ENCODE measurements at regions not wholly inside any gene's neighbourhood (a gene's known extent, or its start where the extent isn't known, plus 50 kb on each side); places are given as distances from the start of the nearest gene placed in this dataset.
"Not testable (repeated sequence)": the region's sequence is repeated elsewhere in the genome, so short reads cannot be mapped to it uniquely, and the experiment has no call there.

DNA sequence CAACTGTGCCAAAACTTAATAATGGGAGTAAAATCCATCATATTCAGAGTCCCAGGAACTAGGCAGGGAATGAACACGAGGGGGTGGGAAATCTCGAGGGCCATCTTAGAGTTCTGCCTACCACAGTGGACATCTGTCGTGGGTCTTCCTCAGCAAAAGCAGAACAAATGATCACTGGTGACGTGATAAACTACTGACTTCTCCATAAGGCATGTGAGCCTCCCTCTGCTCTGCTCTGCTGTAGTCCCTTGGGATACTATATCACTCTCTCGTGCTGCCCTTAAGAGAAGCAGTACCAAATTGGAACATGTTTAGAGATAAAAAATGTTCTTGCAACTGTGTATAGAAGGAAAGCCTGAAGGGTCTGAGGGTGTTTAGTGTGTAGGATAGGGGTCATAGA is 180.5 kb downstream of the SPDYE17 start:
- H3K4me1 Mint-ChIP-seq; ATAC-seq; H3K27ac Mint-ChIP-seq; H3K9me3 Mint-ChIP-seq (ENCODE audit: low read depth); H3K36me3 Mint-ChIP-seq; DNase-seq; CTCF ChIA-PET; H3K27me3 Mint-ChIP-seq; H3K4me3 Mint-ChIP-seq: not testable (repeated sequence)

DNA sequence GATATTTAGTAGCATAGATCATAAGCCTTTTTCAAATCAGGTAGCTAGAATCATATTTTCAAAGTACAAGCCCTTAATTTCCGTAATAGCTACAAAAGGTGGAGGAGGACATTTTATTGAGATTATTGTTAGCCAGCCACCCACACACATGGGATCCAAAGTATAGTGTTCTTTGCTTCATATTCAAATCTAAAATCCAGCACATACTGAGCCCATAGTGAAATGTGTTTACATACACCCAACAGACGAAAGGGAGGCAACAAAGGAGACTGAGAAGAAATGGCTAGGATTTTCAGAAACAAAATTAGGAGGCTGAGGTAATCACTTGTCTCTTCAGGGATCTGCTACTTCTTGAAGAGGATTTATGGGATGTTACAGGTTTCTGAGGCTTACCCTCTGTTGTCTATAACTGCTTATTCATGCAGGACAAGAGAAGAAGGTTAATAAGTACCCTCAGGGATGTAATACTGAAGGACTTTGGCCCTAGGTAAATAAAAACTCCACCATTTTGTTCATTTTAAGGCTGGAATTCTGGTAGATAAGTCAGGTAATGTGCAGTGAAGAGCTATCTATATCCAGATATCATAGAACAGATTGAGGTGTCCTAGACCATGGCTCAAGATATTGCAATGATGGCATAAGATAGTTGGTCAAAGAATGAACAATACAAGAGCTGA is 182.1 kb downstream of the SPDYE17 start:
- CTCF ChIA-PET; H3K27me3 Mint-ChIP-seq; H3K4me3 Mint-ChIP-seq; ATAC-seq; H3K9me3 Mint-ChIP-seq (ENCODE audit: low read depth); H3K36me3 Mint-ChIP-seq; H3K27ac Mint-ChIP-seq; DNase-seq; H3K4me1 Mint-ChIP-seq: not testable (repeated sequence)

DNA sequence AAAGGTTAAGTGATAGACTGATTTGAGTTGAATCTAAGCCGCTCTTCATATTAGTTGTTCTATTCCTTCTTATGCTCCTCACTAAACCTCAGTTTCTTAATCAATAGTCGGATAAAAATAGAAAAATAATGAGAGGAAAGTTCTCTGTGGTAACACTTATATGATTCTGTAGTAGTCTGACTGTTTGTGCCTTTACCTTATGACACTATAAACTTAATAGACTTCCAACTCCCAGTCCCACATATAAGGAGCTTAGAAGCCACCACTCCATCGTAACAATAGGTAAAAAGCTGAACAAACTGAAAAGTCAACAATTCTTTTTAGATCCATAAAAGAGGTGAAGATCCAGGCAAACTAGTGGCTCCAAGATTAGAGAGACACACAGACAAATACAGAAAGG is 192.3 kb downstream of the SPDYE17 start:
- CTCF ChIA-PET, H3K4me3 Mint-ChIP-seq: not testable (repeated sequence)

GRCh38 chr7:76839214-76839613 is 192.9 kb downstream of the SPDYE17 start:
- H3K27me3 Mint-ChIP-seq; H3K4me1 Mint-ChIP-seq; CTCF ChIA-PET; H3K27ac Mint-ChIP-seq; ATAC-seq; DNase-seq; H3K36me3 Mint-ChIP-seq; H3K4me3 Mint-ChIP-seq; H3K9me3 Mint-ChIP-seq (ENCODE audit: low read depth): not testable (repeated sequence)

More for the DNA sequence above, 192.3 kb downstream of the SPDYE17 start:
- not testable (repeated sequence) for H3K27me3 Mint-ChIP-seq; H3K9me3 Mint-ChIP-seq (ENCODE audit: low read depth); DNase-seq; H3K36me3 Mint-ChIP-seq; H3K27ac Mint-ChIP-seq; ATAC-seq; H3K4me1 Mint-ChIP-seq

DNA sequence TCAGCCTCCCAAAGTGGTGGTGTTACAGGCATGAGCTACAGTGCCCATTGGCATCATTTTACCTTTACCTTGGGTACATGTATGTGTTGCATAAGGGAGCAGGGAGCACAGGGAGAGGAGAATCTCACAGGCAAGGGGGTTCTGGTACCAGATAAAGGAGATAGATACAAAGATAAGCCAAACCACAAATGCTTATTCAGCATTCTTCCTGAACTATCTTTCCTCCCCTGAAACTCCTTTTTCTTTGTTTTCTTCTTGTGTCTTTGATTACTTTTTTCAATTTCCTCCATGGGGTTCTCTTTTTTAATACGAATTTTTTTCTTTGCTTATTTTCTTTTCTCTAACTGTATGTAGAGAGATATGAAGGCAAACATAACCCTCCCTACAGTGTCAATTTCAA is 193.8 kb downstream of the SPDYE17 start:
- H3K9me3 Mint-ChIP-seq (ENCODE audit: low read depth); CTCF ChIA-PET; H3K4me1 Mint-ChIP-seq; DNase-seq; ATAC-seq; H3K4me3 Mint-ChIP-seq; H3K27ac Mint-ChIP-seq; H3K27me3 Mint-ChIP-seq; H3K36me3 Mint-ChIP-seq: not testable (repeated sequence)

- H3K9me3 Mint-ChIP-seq (ENCODE audit: low read depth); H3K27ac Mint-ChIP-seq; H3K36me3 Mint-ChIP-seq; H3K27me3 Mint-ChIP-seq; DNase-seq; CTCF ChIA-PET; ATAC-seq; H3K4me1 Mint-ChIP-seq; H3K4me3 Mint-ChIP-seq: not testable (repeated sequence)
Measured at GRCh38 chr7:76829233-76829632, 202.2 kb upstream of the POMZP3 start.

- H3K4me3 Mint-ChIP-seq; ATAC-seq; DNase-seq; H3K27ac Mint-ChIP-seq; H3K4me1 Mint-ChIP-seq; H3K27me3 Mint-ChIP-seq; H3K9me3 Mint-ChIP-seq (ENCODE audit: low read depth); H3K36me3 Mint-ChIP-seq; CTCF ChIA-PET: not testable (repeated sequence)
Measured at GRCh38 chr7:76826181-76826580, 199.1 kb upstream of the POMZP3 start.

DNA sequence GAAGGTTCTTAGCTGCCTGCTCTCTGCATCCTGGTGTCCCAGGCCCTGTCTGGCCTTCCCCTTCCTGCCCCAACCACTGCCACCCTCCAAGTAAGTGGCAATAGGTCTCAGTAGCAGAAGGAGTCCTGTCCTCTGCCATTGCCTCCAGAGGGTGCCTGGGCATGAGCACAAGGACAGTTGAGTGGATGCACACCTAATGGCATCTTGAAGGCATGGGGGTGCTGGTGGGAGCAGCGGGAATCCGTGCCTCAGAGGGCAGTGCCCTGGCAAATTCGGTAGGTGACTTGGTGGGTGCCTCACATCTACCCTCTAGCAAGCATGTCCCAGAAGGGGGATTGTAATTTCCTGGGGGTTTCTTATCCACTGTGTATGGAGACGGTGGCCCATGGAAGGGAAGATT is 182.8 kb upstream of the POMZP3 start:
- H3K4me3 Mint-ChIP-seq; H3K9me3 Mint-ChIP-seq (ENCODE audit: low read depth); H3K36me3 Mint-ChIP-seq; DNase-seq; CTCF ChIA-PET; ATAC-seq; H3K27me3 Mint-ChIP-seq; H3K27ac Mint-ChIP-seq; H3K4me1 Mint-ChIP-seq: not testable (repeated sequence)

GRCh38 chr7:76807588-76808100 is 180.6 kb upstream of the POMZP3 start:
- H3K36me3 Mint-ChIP-seq, H3K4me1 Mint-ChIP-seq, H3K27me3 Mint-ChIP-seq: not testable (repeated sequence)

DNA sequence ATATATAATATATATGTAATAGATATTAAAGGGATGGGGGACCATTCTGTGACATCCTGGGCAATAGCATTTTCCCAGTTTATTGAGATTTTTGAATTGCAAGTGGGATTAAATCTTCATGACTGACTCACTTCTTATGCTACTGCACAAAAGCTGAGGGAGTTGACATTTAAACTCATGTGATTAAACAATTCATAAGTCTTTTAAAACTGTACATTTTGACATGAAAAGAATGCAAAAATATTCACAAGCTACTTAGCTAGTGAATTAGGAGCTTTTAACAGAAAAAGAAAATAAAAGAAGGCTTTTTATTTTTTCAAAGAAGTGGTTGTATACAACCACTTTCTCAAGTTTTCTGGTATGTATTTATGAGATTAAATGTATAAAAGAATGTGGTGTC is 179.4 kb upstream of the POMZP3 start:
- CTCF ChIA-PET; H3K4me3 Mint-ChIP-seq; H3K27me3 Mint-ChIP-seq; ATAC-seq; H3K9me3 Mint-ChIP-seq (ENCODE audit: low read depth); H3K4me1 Mint-ChIP-seq; H3K27ac Mint-ChIP-seq; DNase-seq; H3K36me3 Mint-ChIP-seq: not testable (repeated sequence)

More at GRCh38 chr7:76807588-76808100, 180.6 kb upstream of the POMZP3 start:
- ATAC-seq; H3K4me3 Mint-ChIP-seq; H3K9me3 Mint-ChIP-seq (ENCODE audit: low read depth); H3K27ac Mint-ChIP-seq; CTCF ChIA-PET; DNase-seq: not testable (repeated sequence)

GRCh38 chr7:76806010-76806409 is 178.9 kb upstream of the POMZP3 start:
- H3K36me3 Mint-ChIP-seq; H3K27ac Mint-ChIP-seq; H3K4me3 Mint-ChIP-seq; H3K4me1 Mint-ChIP-seq; H3K9me3 Mint-ChIP-seq (ENCODE audit: low read depth); ATAC-seq; H3K27me3 Mint-ChIP-seq; DNase-seq; CTCF ChIA-PET: not testable (repeated sequence)

DNA sequence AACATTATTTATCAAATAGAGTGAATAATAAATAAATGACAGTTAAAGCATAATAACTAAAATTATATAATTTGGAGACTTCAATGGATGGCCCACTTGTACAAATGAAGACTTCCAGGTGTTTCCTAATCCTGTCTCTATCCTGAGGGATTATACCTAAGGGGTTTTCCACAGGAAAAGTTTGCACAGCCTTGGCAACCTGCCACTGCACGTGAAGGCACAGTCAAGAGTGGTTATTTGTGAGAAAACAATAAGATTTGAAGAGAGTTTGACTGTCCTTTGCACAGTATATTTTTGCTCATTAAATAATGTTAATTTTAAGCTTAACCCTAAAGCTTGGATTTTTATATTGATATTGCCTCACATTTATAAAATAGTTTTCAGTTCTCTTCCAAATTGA is 178.2 kb upstream of the POMZP3 start:
- H3K36me3 Mint-ChIP-seq; H3K4me1 Mint-ChIP-seq; ATAC-seq; DNase-seq; H3K4me3 Mint-ChIP-seq; H3K9me3 Mint-ChIP-seq (ENCODE audit: low read depth); H3K27me3 Mint-ChIP-seq; CTCF ChIA-PET; H3K27ac Mint-ChIP-seq: not testable (repeated sequence)

DNA sequence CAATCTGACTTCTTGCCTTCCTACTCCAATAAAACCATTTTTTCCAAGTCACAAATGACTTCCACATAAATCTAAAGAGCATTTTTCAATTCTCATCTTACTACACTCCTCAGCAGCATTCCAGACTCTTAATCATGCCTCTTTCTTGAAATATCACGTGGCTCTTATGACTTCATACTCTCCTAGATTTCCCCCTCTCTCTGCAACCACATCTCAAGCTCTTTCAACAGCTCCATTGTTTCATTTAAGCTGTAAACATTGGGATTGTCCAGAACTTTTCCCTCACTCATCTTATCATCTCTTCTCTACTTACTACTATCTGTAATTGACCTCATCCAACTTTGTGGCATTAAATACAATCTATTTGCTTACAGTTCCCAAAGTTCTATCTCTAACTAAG is 170.6 kb upstream of the POMZP3 start:
- H3K4me1 Mint-ChIP-seq; CTCF ChIA-PET; H3K36me3 Mint-ChIP-seq; ATAC-seq; H3K4me3 Mint-ChIP-seq; DNase-seq; H3K9me3 Mint-ChIP-seq (ENCODE audit: low read depth); H3K27ac Mint-ChIP-seq: not testable (repeated sequence)
- H3K27me3 Mint-ChIP-seq, result peaks cover 17% of the 10 kb centered on the region

- ATAC-seq; H3K4me1 Mint-ChIP-seq; DNase-seq; H3K27ac Mint-ChIP-seq; H3K9me3 Mint-ChIP-seq (ENCODE audit: low read depth); H3K36me3 Mint-ChIP-seq; H3K4me3 Mint-ChIP-seq; H3K27me3 Mint-ChIP-seq; CTCF ChIA-PET: not testable (repeated sequence)
Measured at GRCh38 chr7:76780693-76781092, 153.6 kb upstream of the POMZP3 start.

DNA sequence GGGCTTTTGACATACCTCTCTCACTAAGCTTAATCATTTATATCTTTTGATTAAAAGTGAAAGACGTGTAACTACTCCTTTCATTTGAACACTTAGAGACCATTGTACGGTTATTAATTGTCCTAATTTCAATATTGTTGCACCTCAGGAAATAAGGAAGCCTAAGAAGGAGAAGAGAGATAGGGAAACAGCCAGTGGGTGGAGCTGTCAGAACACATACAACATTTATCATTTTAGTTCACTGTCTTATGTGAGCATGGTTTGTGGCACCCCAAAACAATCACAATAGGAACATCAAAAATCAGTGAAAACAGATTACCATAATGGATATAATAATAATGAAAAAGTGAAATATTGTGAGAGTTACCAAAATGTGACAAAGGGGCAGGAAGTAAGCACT is 147.2 kb upstream of the POMZP3 start:
- H3K4me1 Mint-ChIP-seq; H3K27me3 Mint-ChIP-seq; CTCF ChIA-PET; ATAC-seq; DNase-seq; H3K9me3 Mint-ChIP-seq (ENCODE audit: low read depth); H3K36me3 Mint-ChIP-seq; H3K27ac Mint-ChIP-seq; H3K4me3 Mint-ChIP-seq: not testable (repeated sequence)

All from activated CD8-positive, alpha-beta memory T cell treated with anti-CD3 and anti-CD28 coated beads, Interleukin-2, amount 10 ng/mL, durations not matched to agents 7 days and 5 days (primary cell).